ENCODE measurements at regions not wholly inside any gene's neighbourhood (a gene's known extent, or its start where the extent isn't known, plus 50 kb on each side); places are given as distances from the start of the nearest gene placed in this dataset.

GRCh38 chr1:55955016-55955621, 624.2 kb downstream of the PLPP3 start:
- no peak for DNase-seq

DNA sequence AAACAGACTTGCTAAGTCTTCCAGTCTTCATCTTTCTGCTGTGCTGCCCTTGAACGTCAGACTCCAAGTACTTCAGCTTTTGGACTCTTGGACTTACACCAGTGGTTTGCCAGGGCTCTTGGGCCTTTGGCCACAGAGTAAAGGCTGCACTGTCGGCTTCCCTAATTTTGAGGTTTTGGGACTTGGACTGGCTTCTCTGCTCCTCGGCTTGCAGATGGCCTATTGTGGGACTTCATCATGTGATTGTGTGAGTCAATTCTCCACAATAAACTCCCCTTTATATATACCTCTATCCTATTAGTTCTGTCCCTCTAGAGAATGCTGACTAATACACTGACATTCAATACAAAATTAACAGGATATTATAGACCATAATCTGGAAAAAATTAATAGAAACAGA, 628.1 kb downstream of the PLPP3 start:
- DNase-seq: no peak

DNA sequence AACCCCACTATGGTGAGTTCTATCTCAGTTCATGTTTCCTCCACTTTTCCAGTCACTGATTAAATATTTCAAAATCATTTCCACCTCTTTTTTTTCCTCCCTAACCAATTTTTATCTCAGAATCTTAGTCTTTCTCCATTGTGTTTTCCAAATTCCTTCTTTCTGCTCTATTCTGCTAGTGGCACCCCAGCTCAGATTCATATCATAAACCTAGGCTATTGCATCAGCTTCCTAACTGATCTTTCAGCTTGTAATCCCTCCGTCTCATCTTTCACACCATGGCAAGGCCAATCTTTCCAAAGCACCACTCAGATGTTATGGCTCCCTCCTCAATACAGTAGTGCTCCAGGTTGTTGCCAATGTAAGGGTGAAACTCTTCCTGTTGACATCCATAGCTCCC, 631.9 kb downstream of the PLPP3 start:
- DNase-seq: no peak

DNA sequence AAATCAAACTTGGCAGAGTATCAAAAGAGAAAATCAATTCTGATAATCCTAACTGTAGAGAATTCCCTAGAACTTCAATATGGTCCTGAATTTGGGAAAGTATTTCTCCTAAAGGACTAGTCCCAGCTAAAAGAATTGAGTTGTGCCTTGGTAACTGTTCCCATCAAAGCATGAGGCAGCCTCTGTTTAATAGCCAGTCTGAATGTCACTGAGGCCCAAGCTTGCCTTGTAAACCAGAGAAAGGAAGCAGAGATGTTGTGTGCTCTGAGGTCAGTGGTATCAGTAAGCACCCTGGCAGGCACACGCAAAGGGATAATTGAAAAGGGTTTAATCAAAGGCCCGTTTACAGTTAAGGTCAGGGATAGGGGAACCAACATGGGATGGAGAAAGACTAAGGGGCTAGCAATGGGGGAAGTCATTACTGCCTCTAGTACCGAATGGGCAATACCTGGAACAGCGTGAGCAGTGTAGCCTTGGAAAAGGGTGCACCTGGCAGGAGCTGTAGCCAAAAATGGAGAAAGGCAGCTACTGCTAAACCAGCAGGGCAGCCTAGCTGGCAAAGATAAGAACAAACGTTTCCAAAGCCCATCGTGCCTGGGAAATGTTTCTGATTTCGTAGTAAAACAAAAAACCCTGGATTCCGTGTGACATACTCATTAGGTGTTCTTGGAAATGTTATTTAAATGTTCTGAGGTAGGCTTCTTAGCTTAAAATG, 635.5 kb downstream of the PLPP3 start:
- no peak for DNase-seq

- no peak for DNase-seq
Measured at GRCh38 chr1:55943012-55943411, 636.4 kb downstream of the PLPP3 start.

DNA sequence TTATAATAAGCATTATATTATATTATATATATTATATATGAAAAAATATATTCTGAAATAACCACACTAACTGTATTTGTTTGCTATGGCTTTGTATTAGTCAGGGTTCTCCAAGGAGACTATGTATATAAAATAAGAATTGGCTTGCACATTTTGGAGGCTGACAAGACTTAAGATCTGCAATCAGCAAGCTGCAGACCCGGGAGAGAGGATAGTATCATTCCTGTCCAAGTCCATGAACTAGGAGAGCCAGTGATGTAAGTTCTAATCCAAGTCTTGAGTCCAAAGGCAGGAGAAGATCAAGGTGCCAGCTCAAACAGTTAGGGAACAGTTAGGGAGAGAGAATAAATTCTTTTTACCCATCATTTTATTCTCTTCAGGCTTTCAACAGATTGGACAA, 639.5 kb downstream of the PLPP3 start:
- DNase-seq: no peak

GRCh38 chr1:55938861-55939260, 640.5 kb downstream of the PLPP3 start:
- no peak for DNase-seq

DNA sequence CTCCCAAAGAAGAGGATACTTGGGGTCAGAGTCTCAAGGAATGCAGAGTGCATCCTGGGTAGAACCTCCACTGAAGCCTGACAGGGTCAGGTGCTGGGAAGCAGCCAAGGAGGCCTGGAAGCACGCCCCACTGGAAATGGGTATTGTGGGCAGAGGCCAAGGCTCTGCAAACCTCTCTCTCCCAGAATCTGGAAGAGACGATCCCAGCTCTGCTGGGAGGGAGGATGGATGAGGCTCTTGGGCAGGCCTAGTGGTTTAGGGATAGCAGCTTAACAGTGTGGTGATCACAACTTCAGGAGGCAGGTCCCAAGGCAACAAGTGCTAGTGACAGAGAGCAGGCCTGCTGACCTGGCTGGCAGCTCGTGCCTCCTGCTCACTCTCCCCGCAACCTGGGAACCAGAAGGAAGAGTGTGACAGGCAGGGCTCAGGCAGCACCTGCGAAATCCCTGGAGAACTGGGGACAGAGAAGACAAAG, 641.0 kb downstream of the PLPP3 start:
- no peak for DNase-seq

- no peak for DNase-seq
Measured at GRCh38 chr1:55937840-55938375, 641.5 kb downstream of the PLPP3 start.

DNA sequence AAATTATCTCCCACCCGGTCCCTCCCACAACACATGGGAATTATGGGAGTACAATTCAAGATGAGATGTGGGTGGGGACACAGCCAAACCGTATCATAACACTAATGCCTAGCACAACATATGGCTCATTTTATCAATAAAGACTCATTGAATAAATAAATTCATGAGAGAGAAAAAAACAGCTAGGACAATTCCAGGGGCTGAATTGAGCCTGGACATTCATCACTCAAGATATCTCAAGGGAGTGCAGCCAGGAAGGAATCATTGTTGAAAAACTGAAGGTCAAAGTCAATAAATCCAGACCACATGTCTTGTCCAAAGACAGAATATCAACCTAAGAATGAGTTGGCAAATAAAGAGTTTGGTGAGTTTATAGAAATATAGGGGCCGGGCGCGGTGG, 644.1 kb downstream of the PLPP3 start:
- DNase-seq: no peak

- DNase-seq: no peak
Measured at GRCh38 chr1:55932402-55932801, 647.0 kb downstream of the PLPP3 start.

DNA sequence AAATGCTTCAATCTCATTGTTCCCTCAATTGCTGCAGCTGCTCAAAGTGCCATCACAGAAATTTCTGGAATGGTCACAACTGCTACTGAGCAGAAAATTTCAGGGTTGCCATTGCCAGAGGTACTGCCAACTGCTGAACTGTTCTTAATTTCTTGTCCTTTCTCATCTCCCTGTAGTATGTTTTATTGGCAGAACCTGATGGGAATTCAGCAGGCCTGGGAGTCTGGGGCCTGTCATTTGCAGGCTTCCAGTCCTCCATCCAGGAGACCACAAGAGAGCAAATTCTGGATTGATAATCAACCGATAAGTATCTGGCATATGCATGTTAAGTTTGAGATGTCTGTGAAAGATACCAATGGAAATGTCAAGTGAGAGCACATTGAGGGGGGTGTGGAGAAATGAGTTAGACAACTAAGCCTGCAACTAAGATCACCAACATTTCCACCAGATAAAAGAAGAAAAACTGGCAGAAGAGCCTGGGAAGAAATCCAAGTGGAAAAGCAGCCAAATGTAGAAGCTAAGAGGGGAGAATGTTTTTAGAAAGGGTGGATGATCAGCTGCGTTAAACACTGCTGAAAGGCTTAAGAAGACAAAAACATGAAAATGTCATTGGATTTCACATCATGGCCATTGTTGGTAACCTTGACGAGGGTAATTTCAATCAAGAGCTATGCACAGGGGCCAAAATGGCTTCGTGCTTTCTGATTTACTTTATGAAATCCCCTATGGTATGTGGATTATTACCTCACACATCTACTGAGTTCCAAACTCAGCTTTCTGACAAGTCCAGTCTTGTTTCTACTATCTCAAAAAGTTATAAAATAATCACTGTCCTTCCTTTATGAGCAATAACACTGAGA, 648.1 kb downstream of the PLPP3 start:
- DNase-seq: peak; percentile 79

DNA sequence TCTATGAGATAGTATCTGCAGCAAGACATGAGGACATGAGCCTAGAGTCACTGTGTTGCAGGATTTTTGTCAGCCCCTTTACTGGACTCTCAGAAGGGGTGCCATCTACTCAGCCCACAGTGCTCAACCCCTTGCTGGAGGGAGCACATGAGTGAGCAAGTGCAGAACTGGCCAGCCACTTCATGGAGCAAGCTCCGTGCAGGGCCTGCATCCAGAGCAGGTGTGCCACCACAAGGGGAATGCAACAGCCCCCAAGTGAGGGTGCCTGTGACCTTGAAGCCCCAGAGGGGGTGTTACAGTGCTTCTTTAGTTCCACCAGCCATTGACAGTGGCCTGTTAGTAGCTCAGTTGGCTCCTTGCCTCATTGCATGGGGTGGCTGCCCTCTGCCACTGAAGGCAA, 649.7 kb downstream of the PLPP3 start:
- DNase-seq: no peak

DNA sequence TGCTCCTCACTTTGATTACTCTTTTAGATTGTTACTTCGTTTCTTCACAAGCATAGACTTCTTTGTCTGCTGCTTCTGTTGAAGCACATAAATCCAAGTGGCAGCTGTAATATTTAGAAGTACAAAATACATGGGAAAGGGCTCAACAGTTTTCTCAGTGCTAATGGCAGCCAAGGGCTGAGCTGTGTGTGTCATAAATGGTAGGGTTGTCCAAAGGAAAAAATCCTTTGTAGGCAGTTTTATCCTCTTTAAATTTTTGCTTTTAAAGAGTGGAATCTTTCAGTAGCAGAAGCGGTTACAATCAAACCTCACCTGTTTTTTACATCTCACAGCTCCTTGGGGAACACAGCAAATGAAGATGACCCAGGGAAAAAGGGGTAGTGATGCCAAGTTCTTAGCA, 650.8 kb downstream of the PLPP3 start:
- DNase-seq: no peak

DNA sequence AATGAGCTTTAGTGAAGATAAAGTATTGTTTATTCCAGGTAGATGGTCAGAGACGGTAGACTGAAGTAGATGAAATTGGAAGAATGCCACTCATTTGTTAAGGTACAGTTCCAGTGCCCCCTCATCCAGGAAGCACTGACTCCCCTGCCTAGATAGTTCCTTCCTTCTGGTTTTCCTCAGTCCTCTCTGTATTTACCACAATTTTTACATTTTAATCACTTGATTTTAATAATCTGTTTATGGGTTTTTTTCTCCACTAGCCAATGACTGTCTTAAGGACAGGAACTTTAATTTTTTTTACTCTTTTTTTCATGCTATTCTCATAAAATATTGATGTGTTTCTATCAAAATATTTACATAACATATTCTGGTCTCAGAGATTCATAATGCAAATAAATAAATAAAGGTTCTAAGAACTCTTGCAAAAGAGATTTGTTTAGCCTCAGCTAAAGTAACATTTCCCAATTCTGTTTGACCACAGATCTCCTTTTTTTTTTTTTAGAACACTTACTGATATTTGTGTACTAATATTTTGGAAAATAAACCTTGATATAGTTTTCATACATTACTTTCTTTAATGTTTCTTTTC, 651.6 kb downstream of the PLPP3 start:
- no peak for DNase-seq

- no peak for DNase-seq
Measured at GRCh38 chr1:55926906-55927471, 652.4 kb downstream of the PLPP3 start.

GRCh38 chr1:55916907-55917306, 662.5 kb downstream of the PLPP3 start:
- DNase-seq: peak; percentile 4

- no peak for DNase-seq
Measured at GRCh38 chr1:55916481-55916880, 662.9 kb downstream of the PLPP3 start.

DNA sequence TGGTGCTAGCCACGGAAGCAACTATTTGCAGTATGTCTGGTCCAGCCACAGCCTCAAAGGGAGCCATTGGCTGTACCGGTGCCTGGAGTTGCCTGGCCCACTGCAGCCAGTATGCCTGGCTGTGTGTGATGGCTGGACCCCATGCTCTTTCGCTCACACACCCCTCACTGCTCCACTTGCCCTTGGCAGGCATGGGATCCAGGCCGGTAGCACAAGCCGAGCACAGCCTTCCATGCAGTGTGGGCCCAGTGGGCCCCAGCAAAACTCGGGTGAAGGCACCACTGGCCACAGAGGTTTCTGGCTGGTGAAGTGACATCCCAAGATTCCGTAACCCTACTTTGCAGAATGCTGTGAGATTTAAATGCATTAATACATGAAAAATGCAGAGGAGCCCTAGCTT, 665.8 kb downstream of the PLPP3 start:
- no peak for DNase-seq

- no peak for DNase-seq
Measured at GRCh38 chr1:55912438-55912837, 666.9 kb downstream of the PLPP3 start.

DNA sequence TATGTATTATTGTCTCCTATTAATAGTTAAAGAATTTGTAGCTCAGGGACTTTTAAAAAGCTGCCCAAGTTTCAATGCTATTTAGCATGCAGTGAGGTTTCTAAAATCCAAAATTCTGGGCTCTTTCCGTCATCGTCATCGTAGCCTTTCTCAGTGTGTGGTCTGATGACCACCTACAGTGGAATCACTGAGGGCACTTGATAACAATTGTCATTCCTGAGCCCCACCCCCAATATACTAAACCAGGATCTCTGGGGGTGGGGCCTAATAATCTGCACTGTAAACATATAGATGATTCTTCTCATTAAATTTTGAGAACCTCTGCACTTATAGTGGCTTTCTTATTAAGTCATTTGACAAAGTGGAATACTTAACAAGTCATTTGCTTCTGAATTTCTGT, 674.8 kb downstream of the PLPP3 start:
- no peak for DNase-seq

DNA sequence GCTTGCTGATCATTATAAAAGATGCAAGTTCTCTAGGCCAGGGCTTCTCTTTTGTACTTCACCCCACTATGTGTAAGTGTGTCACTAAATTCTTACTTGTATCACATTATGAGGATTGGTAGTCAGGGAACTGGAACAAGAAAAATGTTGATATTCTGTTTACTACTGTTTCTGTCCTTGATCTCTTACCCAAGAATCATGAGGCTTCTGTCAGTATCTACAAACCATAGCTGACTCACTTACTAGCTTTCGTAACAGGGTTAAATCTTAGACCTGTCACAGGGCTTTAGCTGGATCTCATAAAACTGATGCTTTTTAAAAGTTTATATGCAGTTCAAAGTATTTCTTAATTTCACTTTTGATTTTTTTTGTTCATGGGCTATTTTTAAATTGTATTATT, 681.2 kb downstream of the PLPP3 start:
- DNase-seq: no peak

- DNase-seq: no peak
Measured at GRCh38 chr1:55896210-55896609, 681.0 kb upstream of the USP24 start.

Measured in NCI-H446 treated with DMSO at 0.1 percent for 48 hours (cell line).